HT1080 (cell line): ENCODE measurements at regions not wholly inside any gene's neighbourhood (a gene's known extent, or its start where the extent isn't known, plus 50 kb on each side); places are given as distances from the start of the nearest gene placed in this dataset.
"Not testable (repeated sequence)": the region's sequence is repeated elsewhere in the genome, so short reads cannot be mapped to it uniquely, and the experiment has no call there.

Source experiments
- DNase-seq: peaks from one replicate; pipeline ENCODE4 v3.0.0-alpha.2; 2015; ENCODE audit warnings: low read depth

DNA sequence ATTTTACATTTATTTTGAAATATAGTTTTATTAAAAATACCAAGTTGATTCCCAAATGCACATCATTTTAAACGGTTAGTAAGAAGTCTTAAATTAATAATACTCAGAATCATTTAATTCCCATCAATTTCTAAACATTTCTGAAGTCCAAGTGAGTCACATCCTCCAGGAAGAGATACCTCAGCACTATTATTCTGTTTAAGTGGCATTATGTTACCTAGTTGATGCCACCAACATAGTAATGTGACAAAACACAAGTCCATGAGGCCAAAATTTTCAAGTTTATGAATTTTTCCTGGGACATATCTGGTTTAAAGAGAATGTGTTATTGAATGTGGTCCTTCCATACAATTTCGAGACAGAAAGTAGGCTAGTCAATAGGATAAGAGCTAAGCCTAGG lies 1348.3 kb upstream of the CDH9 start:
- no peak for DNase-seq

DNA sequence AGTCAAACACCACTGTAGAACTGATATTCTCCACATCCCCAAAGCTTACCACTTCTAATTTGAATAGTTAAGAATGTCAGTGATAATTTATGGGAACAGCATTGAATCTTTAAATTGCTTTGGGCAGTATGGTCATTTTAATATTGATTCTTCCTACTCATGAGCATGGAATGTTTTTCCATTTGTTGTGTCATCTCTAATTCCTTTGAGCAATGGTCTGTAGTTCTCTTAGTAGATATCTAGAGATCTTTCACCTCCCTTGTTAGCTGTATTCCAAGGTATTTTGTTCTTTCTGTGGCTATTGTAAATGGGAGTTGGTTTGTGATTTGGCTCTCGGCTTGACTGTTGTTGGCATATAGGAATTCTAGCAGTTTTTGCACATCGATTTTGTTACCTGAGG lies 1341.8 kb upstream of the CDH9 start:
- no peak for DNase-seq

DNA sequence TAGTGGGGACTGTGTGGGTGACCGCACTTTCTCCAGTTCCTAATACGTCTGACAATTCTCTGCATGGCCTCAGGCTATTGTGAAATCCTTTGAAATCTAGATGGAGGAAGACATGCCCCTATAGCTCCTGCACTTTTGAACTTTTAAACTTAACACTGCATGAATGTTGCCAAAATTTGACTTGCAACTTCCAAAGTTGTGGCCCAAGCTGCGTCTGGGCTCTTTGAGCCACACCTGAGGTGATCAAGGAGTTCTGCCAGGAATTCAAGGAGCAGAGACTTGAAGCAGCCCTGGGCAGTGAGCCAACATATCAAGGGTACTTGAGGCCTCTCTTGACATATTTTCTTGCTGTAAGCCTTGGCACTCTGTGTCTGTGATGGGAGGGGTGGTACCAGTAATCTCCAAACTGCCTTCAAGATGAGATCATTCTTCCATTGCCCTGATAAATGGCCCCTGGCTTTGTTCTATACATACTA lies 1336.1 kb upstream of the CDH9 start:
- DNase-seq, result peak; percentile 47

DNA sequence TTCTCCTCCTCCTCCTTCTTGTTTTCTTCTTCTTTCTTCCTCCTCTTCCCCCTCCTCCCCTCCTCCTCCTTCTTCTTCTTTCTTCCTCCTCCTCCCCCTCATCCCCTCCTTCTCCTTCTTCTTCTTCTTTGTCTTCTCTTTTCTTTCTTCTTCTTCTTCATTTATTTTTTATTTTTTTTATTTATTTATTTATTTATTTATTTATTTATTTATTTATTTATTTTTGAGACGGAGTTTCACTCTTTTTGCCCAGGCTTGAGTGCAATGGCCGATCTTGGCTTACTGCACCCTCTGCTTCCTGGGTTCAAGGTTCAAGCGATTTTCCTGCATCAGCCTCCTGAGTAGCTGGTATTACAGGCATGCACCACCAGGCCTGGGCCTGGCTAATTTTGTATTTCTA lies 1332.5 kb upstream of the CDH9 start:
- no peak for DNase-seq

DNA sequence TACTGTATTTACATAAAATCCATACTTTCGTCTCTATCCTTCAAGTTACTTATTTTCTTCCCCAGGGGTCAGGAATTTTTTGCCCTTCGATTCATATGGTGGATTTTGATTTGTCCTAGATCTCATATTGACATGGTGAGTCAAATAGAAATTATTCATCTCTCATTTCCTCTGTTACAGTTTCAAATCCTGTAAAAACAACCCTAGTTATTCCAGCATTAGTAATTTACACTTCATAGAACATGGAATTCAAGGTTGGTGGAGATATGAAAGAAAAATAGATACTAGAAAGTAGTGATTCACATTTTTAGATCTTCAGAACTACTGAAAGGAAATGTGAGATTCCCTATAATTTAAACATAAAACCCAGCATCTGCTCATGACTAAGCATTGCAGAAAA lies 1331.0 kb upstream of the CDH9 start:
- DNase-seq, result peak; percentile 82

DNA sequence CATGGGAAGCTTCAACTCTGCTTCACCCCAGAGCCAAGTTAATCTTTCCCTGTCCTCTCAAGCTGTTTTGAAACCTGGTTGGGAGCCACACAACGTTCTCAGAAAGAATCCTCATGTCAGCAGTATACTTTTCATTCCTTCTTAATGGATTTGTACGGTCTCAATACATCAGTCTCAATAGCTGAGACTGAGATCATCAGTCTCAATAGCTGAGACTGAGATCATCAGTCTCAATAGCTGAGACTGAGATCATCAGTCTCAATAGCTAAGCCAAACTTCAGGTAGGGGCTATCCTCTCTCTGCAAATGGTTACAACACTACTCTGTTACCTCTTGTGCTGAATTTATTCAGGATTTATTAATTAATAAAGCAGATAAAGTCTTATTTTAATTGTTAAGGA lies 1317.4 kb upstream of the CDH9 start:
- no peak for DNase-seq

DNA sequence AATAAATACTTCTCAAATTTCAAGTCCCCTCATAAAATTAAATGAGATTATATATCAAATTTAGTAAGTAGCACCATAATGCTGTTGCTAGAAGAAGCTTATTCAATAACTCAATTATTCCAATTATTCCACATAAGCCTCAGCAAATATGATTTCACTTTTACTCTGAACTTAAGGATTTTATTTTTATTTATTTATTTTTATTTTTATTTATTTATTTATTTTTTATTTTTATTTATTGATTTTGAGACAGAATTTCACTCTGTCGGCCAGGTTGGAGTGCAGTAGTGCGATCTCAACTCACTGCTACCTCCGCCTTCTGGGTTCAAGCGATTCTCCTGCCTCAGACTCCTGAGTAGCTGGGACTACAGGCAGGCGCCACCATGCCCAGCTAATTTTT lies 1308.3 kb upstream of the CDH9 start:
- no peak for DNase-seq

DNA sequence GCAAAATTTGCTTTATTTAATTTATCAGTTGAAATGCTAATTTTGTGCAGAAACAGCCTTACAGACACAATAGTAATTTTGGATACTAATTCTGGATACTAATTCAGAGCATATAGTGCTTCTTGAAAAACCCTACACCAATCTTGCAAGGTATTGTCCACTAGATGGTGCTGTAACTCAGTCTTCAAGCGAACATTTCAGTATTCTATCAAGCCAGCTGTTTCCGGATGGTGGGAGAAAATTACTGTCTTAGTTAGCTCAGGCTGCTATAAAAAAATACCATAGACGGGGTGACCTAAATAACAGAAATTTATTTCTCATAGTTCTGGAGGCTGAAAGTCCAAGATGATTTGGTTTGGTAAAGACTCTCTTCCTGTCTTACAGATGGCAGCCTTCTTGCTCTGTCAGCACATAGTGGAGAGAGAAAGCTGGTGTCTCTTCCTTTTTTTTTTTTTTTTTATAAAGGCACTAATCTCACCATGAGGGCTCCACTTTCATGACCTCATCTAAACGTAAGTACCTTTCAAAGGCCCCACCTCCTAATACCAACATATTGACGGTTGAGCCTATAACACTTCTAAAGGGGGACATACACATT lies 1306.5 kb upstream of the CDH9 start:
- peak; percentile 15 for DNase-seq

DNA sequence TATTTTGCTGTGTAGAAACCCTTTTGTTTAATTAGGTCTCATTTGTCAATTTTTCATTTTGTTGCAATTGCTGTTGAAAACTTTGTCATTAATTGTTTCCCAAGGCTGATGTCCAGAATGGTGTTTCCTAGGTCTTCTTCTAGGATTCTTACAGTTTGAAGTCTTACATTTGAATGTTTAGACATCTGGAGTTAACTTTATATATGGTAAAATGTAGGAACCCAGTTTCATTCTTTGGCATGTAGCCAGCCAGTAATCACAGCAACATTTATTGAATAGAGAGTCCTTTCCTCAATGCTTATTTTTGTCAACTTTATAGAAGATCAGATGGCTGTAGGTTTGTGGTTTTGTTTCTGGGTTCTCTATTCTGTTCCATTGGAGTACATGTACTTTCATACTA lies 1290.8 kb upstream of the CDH9 start:
- no peak for DNase-seq

DNA sequence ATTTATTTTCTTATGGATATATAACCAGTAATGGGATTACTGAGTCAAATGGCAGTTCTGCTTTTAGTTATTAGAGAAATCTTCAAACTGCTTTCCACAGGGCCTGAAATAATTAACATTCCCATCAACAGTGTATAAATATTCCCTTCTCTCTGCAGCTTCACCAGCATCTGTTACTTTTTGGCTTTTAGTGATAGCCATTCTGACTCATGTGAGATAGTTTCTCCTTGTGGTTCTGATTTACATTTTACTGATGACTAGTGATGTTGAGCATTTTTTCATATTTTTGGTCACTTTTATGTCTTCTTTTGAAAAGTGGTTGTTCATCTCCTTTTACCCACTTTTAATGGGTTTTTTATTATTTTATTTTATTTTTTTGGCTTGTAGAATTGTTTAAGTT lies 1290.3 kb upstream of the CDH9 start:
- peak; percentile 28 for DNase-seq

DNA sequence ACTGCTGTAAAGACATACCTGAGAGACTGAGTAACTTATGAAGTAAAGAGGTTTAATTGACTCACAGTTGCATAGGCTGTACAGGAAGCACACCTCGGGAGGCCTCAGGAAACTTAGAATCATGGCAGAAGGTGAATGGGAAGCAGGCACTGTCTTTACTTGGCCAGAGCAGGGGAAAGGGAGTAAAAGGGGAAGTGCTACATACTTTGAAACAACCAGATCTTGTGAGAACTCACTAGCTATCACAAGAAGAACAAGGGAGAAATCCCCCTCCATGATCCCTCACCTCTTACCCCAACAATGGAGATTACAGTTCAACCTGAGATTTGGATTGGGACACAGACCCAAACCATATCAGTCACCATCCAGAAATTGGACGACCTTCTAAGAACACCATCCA lies 1285.8 kb upstream of the CDH9 start:
- no peak for DNase-seq

DNA sequence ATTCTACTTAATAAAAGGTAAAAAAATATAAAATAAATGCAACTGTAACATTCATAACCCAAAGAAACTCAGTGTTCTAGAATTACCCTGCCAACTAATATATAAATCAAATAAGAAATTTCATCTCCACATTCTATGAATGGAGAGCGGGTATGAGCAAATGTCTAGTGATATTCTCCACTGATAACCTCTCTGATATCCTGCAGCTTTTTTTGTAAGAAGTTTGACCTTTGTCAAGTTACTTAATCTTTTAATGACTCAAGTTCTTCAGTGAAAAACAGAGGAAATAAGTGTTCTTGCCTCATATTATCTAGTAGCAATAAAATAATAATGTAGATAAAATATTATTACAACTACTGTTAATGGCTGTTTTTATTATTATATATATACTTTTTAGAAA lies 1275.6 kb upstream of the CDH9 start:
- no peak for DNase-seq

DNA sequence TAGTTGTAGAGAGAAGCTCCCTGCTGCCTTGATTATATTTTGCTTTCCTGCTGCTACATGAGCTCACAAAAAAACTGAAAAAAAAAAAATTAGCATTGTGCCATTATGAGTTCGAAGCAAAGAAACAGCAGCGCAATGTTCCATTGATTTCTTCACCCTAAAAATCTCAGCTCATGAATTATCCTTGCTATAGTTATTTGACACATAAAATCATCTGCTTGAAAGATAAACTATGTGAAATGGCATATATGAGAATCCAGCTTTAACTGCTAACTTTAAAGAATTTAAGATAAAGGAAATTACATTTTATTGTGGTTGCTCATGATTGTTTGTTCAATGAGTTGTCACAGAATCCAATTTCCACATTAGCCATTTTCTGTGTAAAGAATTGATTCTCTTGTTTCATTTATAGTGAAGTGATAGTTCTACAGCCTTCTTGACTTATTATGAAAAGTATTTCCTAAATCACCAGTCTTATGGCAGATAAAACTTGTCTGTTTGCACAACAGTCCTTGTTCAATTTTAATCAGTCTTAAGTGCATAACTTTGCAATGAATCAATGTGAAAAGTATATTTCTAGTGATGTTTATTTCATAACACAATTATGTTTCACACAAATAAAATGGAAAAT lies 1275.0 kb upstream of the CDH9 start:
- peak; percentile 50 for DNase-seq

DNA sequence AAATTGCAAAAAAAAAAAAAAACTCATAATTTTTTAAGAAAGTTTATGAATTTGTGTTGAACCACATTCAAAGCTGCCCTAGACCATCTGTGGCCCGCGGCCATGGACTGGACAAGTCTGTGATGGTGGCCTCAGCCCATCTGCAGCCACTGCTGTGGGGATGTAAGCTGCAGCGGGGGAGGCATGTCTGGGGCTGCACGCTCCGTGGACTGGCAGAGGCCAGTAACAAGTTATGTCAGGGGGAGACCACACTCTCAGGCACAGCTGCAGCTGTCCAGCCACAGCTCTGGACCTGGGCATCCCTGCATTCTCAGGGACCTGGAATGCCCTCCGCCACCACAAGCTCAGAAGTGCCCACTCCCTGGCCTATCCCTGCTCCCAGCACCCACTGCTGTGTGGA lies 1272.3 kb upstream of the CDH9 start:
- DNase-seq, result no peak

DNA sequence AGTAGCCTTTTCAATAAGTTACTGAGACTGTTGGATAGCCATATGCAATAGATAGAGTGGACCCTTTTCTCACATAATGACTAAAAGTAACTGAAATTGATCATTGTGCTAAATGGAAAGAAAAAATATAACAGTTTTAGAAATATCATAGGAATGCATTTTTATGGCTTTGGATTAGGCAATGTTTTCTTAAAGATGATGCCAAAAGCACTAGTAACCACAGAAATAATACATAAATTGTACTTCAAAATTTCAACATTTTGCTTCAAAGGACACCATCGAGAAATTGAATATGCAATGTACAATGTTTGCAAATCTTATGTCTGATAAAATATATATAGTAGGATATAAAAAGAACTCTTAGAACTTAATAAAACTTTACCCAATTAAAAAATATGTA lies 1267.5 kb upstream of the CDH9 start:
- no peak for DNase-seq

DNA sequence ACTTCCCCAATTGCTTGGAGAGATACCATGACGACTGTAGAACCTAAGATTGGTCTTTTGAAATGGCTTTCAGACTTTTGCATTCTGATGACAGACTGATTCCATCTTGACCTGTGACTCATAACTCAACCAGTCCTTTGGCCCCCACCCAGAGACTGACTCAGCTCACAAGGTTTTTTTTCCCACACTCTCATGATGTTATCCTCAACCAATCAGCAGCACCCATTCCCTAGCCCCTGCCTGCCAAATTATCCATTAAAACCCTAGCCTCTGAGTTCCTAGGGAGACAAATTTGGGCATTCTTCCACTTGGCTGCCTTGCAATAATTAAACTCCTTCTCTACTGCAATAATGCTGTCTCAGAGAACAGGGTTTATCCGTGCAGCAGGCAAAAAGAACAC lies 1263.3 kb upstream of the CDH9 start:
- peak; percentile 93 for DNase-seq

DNA sequence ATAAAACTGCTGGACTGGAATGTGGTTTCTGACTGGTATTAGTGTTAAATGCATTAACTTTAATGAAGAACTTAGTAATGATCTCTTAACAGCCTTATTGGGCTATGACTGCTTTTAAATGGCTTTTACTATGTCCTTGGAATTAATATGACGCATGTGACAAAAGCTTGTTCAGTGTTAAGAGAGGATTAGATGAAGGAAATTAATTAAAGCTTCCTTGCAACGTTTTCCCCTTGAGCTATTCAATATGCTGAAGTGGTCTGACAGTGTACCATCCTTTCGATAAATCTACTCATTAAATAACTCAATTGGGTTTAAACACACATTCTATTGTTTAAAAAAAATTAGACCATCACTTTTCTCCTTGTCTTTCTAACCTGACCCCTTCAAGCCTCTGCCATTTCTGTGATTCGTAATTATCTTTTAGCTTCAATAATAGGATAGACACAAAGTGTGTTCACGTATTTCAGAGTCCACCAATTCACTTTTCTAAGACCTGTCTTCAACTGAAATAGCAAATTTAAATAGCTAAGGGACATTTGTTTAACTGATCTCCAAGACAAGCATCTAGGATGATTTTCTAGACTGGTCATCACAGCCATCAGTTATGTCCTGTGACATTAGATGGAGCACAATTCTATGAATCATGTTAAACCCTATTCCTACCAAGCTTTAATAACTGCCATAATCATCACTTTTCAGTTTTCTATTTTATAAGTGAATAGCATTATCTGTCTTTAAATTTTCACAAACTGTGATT lies 1258.0 kb upstream of the CDH9 start:
- DNase-seq, result no peak

DNA sequence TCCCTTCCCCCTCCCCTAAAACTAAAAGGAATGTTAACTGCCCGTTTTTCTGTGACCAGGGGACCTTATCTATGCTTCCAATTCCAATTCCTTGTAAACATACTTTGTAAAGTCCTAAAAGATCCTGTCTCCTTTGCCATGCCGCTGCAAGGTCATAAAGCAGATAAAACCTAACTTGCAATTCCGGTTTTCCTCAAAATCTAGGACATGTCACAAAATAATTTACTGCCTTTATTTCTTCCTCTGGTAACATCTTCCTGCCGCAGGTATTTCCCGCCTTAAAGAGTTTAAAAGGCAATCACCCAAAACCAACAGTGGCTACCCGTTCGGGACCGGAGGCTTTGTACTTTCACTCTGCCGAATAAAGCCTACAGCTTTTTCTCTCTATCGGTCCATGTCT lies 1248.6 kb upstream of the CDH9 start:
- DNase-seq, result not testable (repeated sequence)

DNA sequence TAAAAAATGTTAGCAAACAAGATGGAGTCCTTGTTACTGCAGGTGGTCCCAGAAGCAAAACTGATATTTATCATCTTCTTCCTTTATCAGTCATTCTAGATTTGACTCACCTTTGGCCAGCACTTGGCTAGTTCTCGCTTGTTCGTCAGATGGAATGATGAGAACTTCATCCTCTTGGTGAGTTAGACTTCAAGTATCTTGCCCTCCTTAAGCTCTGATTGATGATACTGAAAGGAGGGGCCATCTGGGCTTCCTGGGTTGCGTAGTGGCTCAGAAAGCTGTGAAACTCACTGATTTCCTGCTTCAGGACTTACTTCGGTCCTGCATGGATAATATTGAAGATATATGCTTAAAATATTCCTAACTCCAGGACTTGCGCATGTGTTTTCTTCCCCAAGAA lies 1248.2 kb upstream of the CDH9 start:
- peak; percentile 33 for DNase-seq

DNA sequence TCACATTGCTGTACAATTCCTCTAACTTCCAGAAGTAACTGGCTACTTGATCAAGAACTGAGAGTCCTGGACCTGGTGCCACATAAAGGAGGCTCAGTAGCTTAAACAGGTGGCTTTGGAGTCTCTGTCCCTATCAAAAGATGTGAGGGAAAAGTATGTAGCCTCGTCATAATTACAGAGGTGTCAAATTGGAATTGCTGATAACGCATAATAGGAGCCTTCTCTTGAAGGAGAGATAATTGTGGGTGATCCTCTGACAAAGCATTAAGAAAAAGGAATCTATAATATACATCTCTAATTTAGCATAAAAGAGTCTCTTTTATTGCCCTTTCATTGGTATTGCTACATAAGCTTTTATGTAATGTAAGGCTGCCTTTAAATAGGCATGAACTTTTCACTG lies 1246.4 kb upstream of the CDH9 start:
- DNase-seq, result no peak

DNA sequence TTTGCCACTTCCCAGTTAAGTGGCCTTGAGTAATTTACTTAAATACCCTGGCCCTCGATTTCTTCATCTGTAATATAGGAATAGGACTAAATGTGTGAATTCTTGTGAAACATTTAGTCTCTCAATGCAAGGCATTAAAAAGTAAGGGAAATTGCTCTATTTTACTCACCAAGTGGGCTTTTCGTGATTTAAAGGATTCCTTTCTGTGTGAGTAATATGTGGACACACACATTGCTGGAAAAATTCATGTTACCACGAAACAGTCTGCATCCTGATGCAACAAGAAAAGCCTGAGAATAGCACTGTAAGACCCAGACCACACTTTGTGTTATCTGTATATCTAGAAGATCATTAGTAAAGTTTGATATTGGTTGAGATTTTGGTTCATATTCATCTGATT lies 1243.0 kb upstream of the CDH9 start:
- peak; percentile 56 for DNase-seq

DNA sequence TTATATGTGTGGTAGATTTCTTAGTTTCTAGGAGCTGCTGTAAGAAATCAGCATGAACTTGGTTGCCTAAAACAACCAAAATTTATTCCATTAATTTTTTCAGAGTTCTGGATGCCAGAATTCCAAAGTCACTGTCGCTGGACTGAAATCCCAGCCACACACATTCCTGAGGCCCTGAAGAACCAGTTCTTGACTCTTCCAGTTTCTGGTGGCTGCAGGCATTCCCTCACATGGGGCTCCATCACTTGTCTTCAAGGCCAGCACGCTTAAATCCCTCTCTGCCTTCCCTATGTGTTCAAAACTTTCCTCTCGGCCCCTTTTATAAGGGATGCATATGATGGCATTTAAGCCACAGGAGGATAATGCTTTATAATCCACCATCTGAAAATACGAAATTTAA lies 1237.5 kb upstream of the CDH9 start:
- DNase-seq, result no peak

DNA sequence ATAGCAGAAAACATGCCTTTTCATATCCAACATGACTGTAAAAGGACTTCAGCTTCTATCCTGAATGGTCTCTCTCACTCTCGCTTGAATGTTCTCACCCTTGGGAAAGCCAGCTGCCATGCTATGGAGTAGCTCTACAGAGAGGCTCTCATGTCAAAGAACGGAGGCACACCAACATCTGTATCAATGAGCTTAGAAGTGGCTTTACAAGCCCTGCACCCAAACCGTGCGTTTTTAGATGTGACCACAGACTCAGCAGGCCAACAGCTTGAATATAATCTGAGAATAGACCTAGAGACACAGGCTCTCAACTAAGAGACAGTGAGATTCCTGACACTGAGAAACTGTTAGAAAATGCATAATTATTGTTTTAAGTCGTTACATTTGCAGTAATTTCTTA lies 1231.6 kb upstream of the CDH9 start:
- DNase-seq, result no peak
